GM12873 (cell line): ENCODE measurements at regions not wholly inside any gene's neighbourhood (a gene's known extent, or its start where the extent isn't known, plus 50 kb on each side); places are given as distances from the start of the nearest gene placed in this dataset.

Experiments used
- CTCF ChIP-seq: IDR thresholded peaks from 2 replicates; pipeline ENCODE4 v1.5.1; 2012; ENCODE audit warnings: low read depth, mild to moderate bottlenecking, moderate library complexity, low read length, control low read depth; ENCODE audit not compliant: insufficient read depth; ENCODE audit errors: missing control alignments

GRCh38 chr2:120554625-120555032 lies 181.0 kb upstream of the GLI2 start:
- no peak for TF ChIP-seq CTCF

- TF ChIP-seq CTCF, result no peak
Measured at GRCh38 chr2:120555092-120555491, 180.6 kb upstream of the GLI2 start.

- TF ChIP-seq CTCF, result no peak
Measured at GRCh38 chr2:120556911-120557310, 178.8 kb upstream of the GLI2 start.

GRCh38 chr2:120558847-120559246 lies 176.8 kb upstream of the GLI2 start:
- TF ChIP-seq CTCF, result no peak

- TF ChIP-seq CTCF, result no peak
Measured at GRCh38 chr2:120559401-120559800, 176.3 kb upstream of the GLI2 start.

- no peak for TF ChIP-seq CTCF
Measured at GRCh38 chr2:120560330-120560729, 175.3 kb upstream of the GLI2 start.

- no peak for TF ChIP-seq CTCF
Measured at GRCh38 chr2:120561379-120562035, 174.2 kb upstream of the GLI2 start.
